H1 (cell line): ENCODE measurements at regions not wholly inside any gene's neighbourhood (a gene's known extent, or its start where the extent isn't known, plus 50 kb on each side); places are given as distances from the start of the nearest gene placed in this dataset.

Experiments used
- CTCF ChIA-PET: fragments of 300-600 bp; sonication (Branson Sonifier 250); formaldehyde crosslinking; loops from one replicate; lab custom pipeline; 2021; ENCODE audit not compliant: partially characterized antibody; lab: Charles Lee
- POLR2A ChIA-PET: fragments of 300-600 bp; sonication (Branson Sonifier 250); formaldehyde crosslinking; loops from one replicate; lab custom pipeline; 2021; ENCODE audit warnings: inconsistent platforms; ENCODE audit not compliant: partially characterized antibody; lab: Charles Lee
- DNase-seq, 2 experiments: peaks; one replicate each; pipeline versions ENCODE4 v3.0.0 to v3.0.0-alpha.2; 2010 to 2022; ENCODE audit warnings: low spot score in 2 of 2, low read depth in 1 of 2, mixed read lengths in 1 of 2
- FAIRE-seq: peaks from 2 replicates; lab custom pipeline; 2011; peaks lifted over from hg19 to GRCh38; lab: Jason Lieb, UNC
- H2AFZ ChIP-seq: 2 replicates; pipeline ENCODE4 v1.8.1; 2012; ENCODE audit warnings: low read length, inconsistent platforms
- H2AK5ac ChIP-seq: 2 replicates; pipeline ENCODE4 v1.6.1; 2013; ENCODE audit warnings: low read depth, low read length
- H2BK120ac ChIP-seq: replicated peaks from 2 replicates; pipeline ENCODE3; 2013; ENCODE audit warnings: low read depth, low read length, inconsistent platforms
- H2BK12ac ChIP-seq: 2 replicates; pipeline ENCODE4 v1.6.1; 2013; ENCODE audit warnings: low read depth, low read length
- H2BK15ac ChIP-seq: 2 replicates; pipeline ENCODE4 v1.6.1; 2013; ENCODE audit warnings: low read length
- H2BK20ac ChIP-seq: 2 replicates; pipeline ENCODE4 v1.6.1; 2013; ENCODE audit warnings: low read length
- H2BK5ac ChIP-seq: 2 replicates; pipeline ENCODE4 v1.6.1; 2013; ENCODE audit warnings: low read depth, low read length
- H3K14ac ChIP-seq: 2 replicates; pipeline ENCODE4 v1.6.1; 2013; ENCODE audit warnings: inconsistent platforms; ENCODE audit not compliant: insufficient read length
- H3K18ac ChIP-seq: 2 replicates; pipeline ENCODE4 v1.6.1; 2013; ENCODE audit warnings: low read length; ENCODE audit errors: extremely low read depth
- H3K23ac ChIP-seq: 2 replicates; pipeline ENCODE4 v1.6.1; 2013; ENCODE audit warnings: inconsistent platforms; ENCODE audit not compliant: insufficient read length
- H3K23me2 ChIP-seq: 2 replicates; pipeline ENCODE4 v1.6.1; 2013; ENCODE audit warnings: low read depth, low read length
- H3K27ac ChIP-seq: 2 replicates; pipeline ENCODE4 v1.6.1; 2011; ENCODE audit warnings: low read depth, low read length, inconsistent platforms
- H3K27me3 ChIP-seq, 4 experiments: replicated peaks in 1 of 4; 1 replicate in 1 of 4; 2 replicates in 3 of 4; pipeline versions ENCODE4 v1.6.1 to v1.8.1; 2011 to 2013; ENCODE audit warnings: low read length in 3 of 4, mild to moderate bottlenecking in 3 of 4, inconsistent platforms in 2 of 4, mixed read lengths in 2 of 4, moderate library complexity in 1 of 4; ENCODE audit not compliant: control insufficient read depth in 3 of 4, insufficient read depth in 3 of 4; ENCODE audit errors: extremely low read depth in 1 of 4
- H3K36me3 ChIP-seq, 4 experiments: 2 replicates each; pipeline versions ENCODE4 v1.6.1 to v1.8.1; 2011 to 2013; ENCODE audit warnings: mild to moderate bottlenecking in 4 of 4, low read length in 3 of 4, moderate library complexity in 2 of 4, control low read depth in 1 of 4, inconsistent platforms in 1 of 4; ENCODE audit not compliant: insufficient read depth in 4 of 4, control insufficient read depth in 2 of 4
- H3K4ac ChIP-seq: replicated peaks from 2 replicates; pipeline ENCODE3; 2013; ENCODE audit warnings: low read length, low read depth, mixed read lengths, inconsistent platforms; ENCODE audit not compliant: insufficient read length
- H3K4me1 ChIP-seq, 4 experiments: replicated peaks in 1 of 4; 1 replicate in 1 of 4; 2 replicates in 3 of 4; pipeline versions ENCODE4 v1.6.1 to v1.8.1; 2011 to 2013; ENCODE audit warnings: low read length in 3 of 4, inconsistent platforms in 2 of 4, mixed read lengths in 1 of 4; ENCODE audit not compliant: insufficient read depth in 4 of 4, control insufficient read depth in 3 of 4
- H3K4me2 ChIP-seq, 2 experiments: 2 replicates each; pipeline versions ENCODE4 v1.6.1 to v1.8.1; 2011 to 2013; ENCODE audit warnings: low read depth in 2 of 2, low read length in 2 of 2, control low read depth in 1 of 2, inconsistent platforms in 1 of 2, mild to moderate bottlenecking in 1 of 2; ENCODE audit not compliant: insufficient read depth in 1 of 2
- H3K4me3 ChIP-seq, 4 experiments: fragments of 200-600, 300-600 bp in 1 of 4; sonication (generic), shearing (Covaris generic), sonication (Bioruptor Twin) in 1 of 4; 2 replicates each; pipeline versions ENCODE4 v1.5.1 to v1.8.1; 2011 to 2016; ENCODE audit warnings: low read length in 4 of 4, low read depth in 3 of 4, control low read depth in 2 of 4, inconsistent platforms in 2 of 4, mild to moderate bottlenecking in 2 of 4, mixed read lengths in 1 of 4, moderate library complexity in 1 of 4; ENCODE audit not compliant: insufficient read depth in 2 of 4; ENCODE audit errors: extremely low read depth in 1 of 4
- H3K56ac ChIP-seq: replicated peaks from 2 replicates; pipeline ENCODE3; 2013; ENCODE audit warnings: low read depth, mild to moderate bottlenecking, mixed read lengths, low read length, inconsistent platforms; ENCODE audit not compliant: insufficient read length
- H3K79me1 ChIP-seq: 2 replicates; pipeline ENCODE4 v1.6.1; 2013; ENCODE audit warnings: low read depth, low read length, control low read depth
- H3K79me2 ChIP-seq, 2 experiments: 2 replicates each; pipeline versions ENCODE4 v1.6.1 to v1.8.1; 2012 to 2013; ENCODE audit warnings: low read length in 2 of 2, mild to moderate bottlenecking in 2 of 2, inconsistent platforms in 1 of 2; ENCODE audit not compliant: insufficient read depth in 2 of 2, control insufficient read depth in 1 of 2
- H3K9ac ChIP-seq, 4 experiments: replicated peaks in 1 of 4; 1 replicate in 1 of 4; 2 replicates in 3 of 4; pipeline versions ENCODE4 v1.6.1 to v1.8.1; 2011 to 2013; ENCODE audit warnings: low read depth in 3 of 4, low read length in 3 of 4, control low read depth in 2 of 4, mild to moderate bottlenecking in 2 of 4, moderate library complexity in 2 of 4, inconsistent platforms in 1 of 4; ENCODE audit errors: extremely low read depth in 1 of 4
- H3K9me3 ChIP-seq, 2 experiments: 2 replicates each; pipeline versions ENCODE4 v1.6.1 to v1.8.1; 2012 to 2013; ENCODE audit warnings: mild to moderate bottlenecking in 2 of 2, moderate library complexity in 2 of 2, control low read depth in 1 of 2, inconsistent platforms in 1 of 2, low read depth in 1 of 2, low read length in 1 of 2, mixed read lengths in 1 of 2; ENCODE audit not compliant: insufficient read depth in 2 of 2
- H4K20me1 ChIP-seq, 2 experiments: replicated peaks in 1 of 2; 2 replicates each; pipeline versions ENCODE3 to v1.8.1; 2011 to 2013; ENCODE audit warnings: inconsistent platforms in 2 of 2, low read length in 2 of 2, mild to moderate bottlenecking in 1 of 2; ENCODE audit not compliant: insufficient read depth in 2 of 2, control insufficient read depth in 1 of 2
- H4K5ac ChIP-seq: 2 replicates; pipeline ENCODE4 v1.6.1; 2013; ENCODE audit warnings: low read length, low read depth, mixed read lengths, inconsistent platforms; ENCODE audit not compliant: insufficient read length
- H4K8ac ChIP-seq: 2 replicates; pipeline ENCODE4 v1.8.0; 2013; ENCODE audit warnings: mild to moderate bottlenecking, moderate library complexity, low read length, inconsistent platforms; ENCODE audit not compliant: insufficient read depth; ENCODE audit errors: extremely low read depth
- H4K91ac ChIP-seq: replicated peaks from 2 replicates; pipeline ENCODE3; 2013; ENCODE audit warnings: low read length, mixed read lengths, inconsistent platforms; ENCODE audit not compliant: insufficient read length
- SP1 ChIP-seq: IDR thresholded peaks from 2 replicates; pipeline ENCODE4 v1.6.1; 2011; ENCODE audit warnings: low read depth, low read length
- WGBS, 2 experiments: shearing (Covaris generic) in 1 of 2; methylation state at CpG; one replicate each; pipeline versions ENCODE4 v1.1.6 to v1.1.7; 2013 to 2015; ENCODE audit warnings: low lambda C conversion rate in 2 of 2, mixed read lengths in 2 of 2, inconsistent platforms in 1 of 2, low coverage in 1 of 2, missing lambda C conversion rate in 1 of 2; ENCODE audit not compliant: insufficient replicate concordance in 2 of 2, insufficient coverage in 1 of 2, insufficient read length in 1 of 2; ENCODE audit errors: extremely low coverage in 1 of 2, missing lambda C conversion rate in 1 of 2; 5-methylcytosine and 5-hydroxymethylcytosine counted together

GRCh38 chr2:176639671-176640070, 370.4 kb downstream of the MTX2 start:
- H4K91ac ChIP-seq = no peak overlapping the region
- H4K8ac ChIP-seq = no peak overlapping the region
- no peak overlapping the region for H3K4me3 ChIP-seq
- no peaks in the 10 kb centered on the region for H3K9me3 ChIP-seq
- no peak overlapping the region for H2AFZ ChIP-seq
- no peak overlapping the region for H2AK5ac ChIP-seq
- no peak overlapping the region for H3K4ac ChIP-seq
- no peaks in the 10 kb centered on the region for H3K36me3 ChIP-seq
- 50% methylated on average over 5 of the region's 5 CpGs; no CpG with 5 or more reads in 1 of the 2 experiments for WGBS, 2 experiments
- H3K4me2 ChIP-seq = no peak overlapping the region
- no peak overlapping the region for H3K18ac ChIP-seq
- no peak overlapping the region for H4K5ac ChIP-seq
- H3K9ac ChIP-seq = no peak overlapping the region
- FAIRE-seq (no peak), DNase-seq (no peak)
- no peak overlapping the region for H2BK5ac ChIP-seq
- no peak overlapping the region for H3K23ac ChIP-seq
- no peaks in the 10 kb centered on the region for H3K79me1 ChIP-seq
- peaks cover 0 to 5% (median 1%) of the 10 kb centered on the region in 4 experiments; a peak in 3 of 7 replicates for H3K4me1 ChIP-seq
- no peaks in the 10 kb centered on the region for H3K79me2 ChIP-seq
- no peak overlapping the region for H2BK12ac ChIP-seq
- ChIA-PET CTCF (interaction anchor here (0.8 to 13.2 kb wide), 9 partner anchors 13 to 513 kb away, joined by 3 to 119 read pairs (median 6); no protein-coding TSS in a partner anchor), POLR2A (no interaction called here)
- H3K23me2 ChIP-seq = peaks cover 3% of the 10 kb centered on the region; the same call in 1 of the 2 replicates
- H2BK15ac ChIP-seq = no peak overlapping the region
- H2BK120ac ChIP-seq = no peak overlapping the region
- peaks cover 12 to 33% (median 20%) of the 10 kb centered on the region in 4 experiments for H3K27me3 ChIP-seq
- H4K20me1 ChIP-seq = no peaks in the 10 kb centered on the region
- H3K14ac ChIP-seq = no peak overlapping the region
- no peak overlapping the region for H3K56ac ChIP-seq
- H3K27ac ChIP-seq = no peak overlapping the region
- no peak overlapping the region for H2BK20ac ChIP-seq
- TF ChIP-seq SP1 = no peak
